B cell (primary cell): ENCODE measurements at regions not wholly inside any gene's neighbourhood (a gene's known extent, or its start where the extent isn't known, plus 50 kb on each side); places are given as distances from the start of the nearest gene placed in this dataset.

Experiments
- ATAC-seq: fragments of 200-7000 bp; cut with Tn5 transposase; one replicate; pipeline ENCODE4 v1.10.0; 2021; ENCODE audit warnings: low read depth, mild to moderate bottlenecking, moderate number of reproducible peaks, moderate library complexity
- CTCF ChIA-PET: fragments of 350-600 bp; sonication (Branson Sonifier 250); formaldehyde crosslinking; loops from one replicate; lab custom pipeline; 2021; ENCODE audit warnings: antibody characterized with exemption, inconsistent platforms; lab: Charles Lee
- POLR2A ChIA-PET: fragments of 350-600 bp; sonication (Branson Sonifier 250); formaldehyde crosslinking; loops from one replicate; lab custom pipeline; 2021; ENCODE audit warnings: antibody characterized with exemption; lab: Charles Lee
- DNase-seq: peaks from one replicate; pipeline ENCODE4 v3.0.0; 2013
- H2AFZ ChIP-seq: 2 replicates; pipeline ENCODE4 v1.6.1; 2012; ENCODE audit warnings: mild to moderate bottlenecking, low read depth, low read length; ENCODE audit not compliant: insufficient read depth, poor library complexity, severe bottlenecking
- H3K27ac ChIP-seq, 2 donors: 1 replicate in 1 of 2; 2 replicates in 1 of 2; pipeline ENCODE4 v1.5.1; 2012 to 2013; ENCODE audit warnings: low read length in 2 of 2, mild to moderate bottlenecking in 2 of 2, moderate library complexity in 1 of 2
- H3K27me3 ChIP-seq, 4 experiments: fragments of 200-600 bp in 1 of 4; sonication (generic) in 1 of 4; replicated peaks in 1 of 4; 1 replicate in 2 of 4; 2 replicates in 2 of 4; pipeline versions ENCODE4 v1.6.1 to v1.7.0; 2013 to 2016; ENCODE audit warnings: low read length in 3 of 4, mild to moderate bottlenecking in 2 of 4, mixed read lengths in 1 of 4, moderate library complexity in 1 of 4; ENCODE audit not compliant: insufficient read depth in 4 of 4, control insufficient read depth in 3 of 4; ENCODE audit errors: control extremely low read depth in 1 of 4
- H3K36me3 ChIP-seq, 2 experiments: replicated peaks in 1 of 2; 1 replicate in 1 of 2; 2 replicates in 1 of 2; pipeline versions ENCODE4 v1.6.1 to v1.7.1; 2013; ENCODE audit warnings: low read length in 1 of 2; ENCODE audit not compliant: insufficient read depth in 2 of 2, control insufficient read depth in 1 of 2; ENCODE audit errors: control extremely low read depth in 1 of 2, extremely low read depth in 1 of 2
- H3K4me1 ChIP-seq, 2 donors: fragments of 200-600 bp in 1 of 2; sonication (generic) in 1 of 2; 1 replicate in 1 of 2; 2 replicates in 1 of 2; pipeline versions ENCODE4 v1.5.1 to v1.6.1; 2013 to 2017; ENCODE audit warnings: low read length in 2 of 2; ENCODE audit not compliant: control insufficient read depth in 2 of 2, insufficient read depth in 2 of 2
- H3K4me2 ChIP-seq: replicated peaks from 2 replicates; pipeline ENCODE3; 2012; ENCODE audit warnings: mild to moderate bottlenecking, low read depth, low read length; ENCODE audit not compliant: poor library complexity, severe bottlenecking
- H3K4me3 ChIP-seq, 5 experiments: fragments of 200-600 bp in 1 of 5; sonication (generic) in 1 of 5; 1 replicate in 3 of 5; 2 replicates in 2 of 5; pipeline versions ENCODE4 v1.5.1 to v1.7.0; 2011 to 2016; ENCODE audit warnings: low read length in 4 of 5, mild to moderate bottlenecking in 4 of 5, low read depth in 2 of 5, control low read depth in 1 of 5, moderate library complexity in 1 of 5; ENCODE audit not compliant: insufficient read depth in 1 of 5; ENCODE audit errors: control extremely low read depth in 1 of 5, extremely low read depth in 1 of 5
- H3K79me2 ChIP-seq: fragments of 200-600 bp; sonication (generic); one replicate; pipeline ENCODE4 v1.6.0; 2016; ENCODE audit warnings: low read length; ENCODE audit not compliant: control insufficient read depth, insufficient read depth
- H3K9ac ChIP-seq: fragments of 200-600 bp; sonication (generic); 2 replicates; pipeline ENCODE4 v1.6.1; 2017; ENCODE audit warnings: mild to moderate bottlenecking, low read length, moderate library complexity
- H3K9me3 ChIP-seq, 3 donors: one replicate each; pipeline versions ENCODE4 v1.6.1 to v1.7.1; 2013; ENCODE audit warnings: low read length in 2 of 3; ENCODE audit not compliant: control insufficient read depth in 2 of 3, insufficient read depth in 1 of 3; ENCODE audit errors: control extremely low read depth in 1 of 3
- H4K20me1 ChIP-seq: 2 replicates; pipeline ENCODE4 v1.6.0; 2012; ENCODE audit warnings: mild to moderate bottlenecking, low read length; ENCODE audit not compliant: insufficient read depth, control insufficient read depth, poor library complexity, severe bottlenecking
- H3K27ac Mint-ChIP-seq: one replicate; pipeline ENCODE4 v1.8.0; 2021; ENCODE audit warnings: mixed read lengths
- H3K27me3 Mint-ChIP-seq: one replicate; pipeline ENCODE4 v1.8.0; 2021; ENCODE audit warnings: mixed read lengths
- H3K4me1 Mint-ChIP-seq: one replicate; pipeline ENCODE4 v1.8.0; 2021; ENCODE audit warnings: mixed read lengths
- H3K4me3 Mint-ChIP-seq: one replicate; pipeline ENCODE4 v1.8.0; 2021; ENCODE audit warnings: mixed read lengths
- H3K9me3 Mint-ChIP-seq: one replicate; pipeline ENCODE4 v1.8.0; 2022; ENCODE audit warnings: mixed read lengths; ENCODE audit not compliant: insufficient read depth
- CTCF ChIP-seq: fragments of 200-600 bp; IDR thresholded peaks from one replicate; pipeline ENCODE4 v1.8.0; 2022; ENCODE audit warnings: antibody characterized with exemption, mild to moderate bottlenecking
- EZH2 ChIP-seq: IDR thresholded peaks from 2 replicates; pipeline ENCODE4 v1.6.1; 2012; ENCODE audit warnings: borderline replicate concordance, low read depth, mild to moderate bottlenecking, moderate library complexity, low read length; ENCODE audit not compliant: insufficient read depth, poor library complexity, severe bottlenecking
- WGBS: methylation state at CpG from one replicate; pipeline ENCODE4 v1.1.5; 2013; ENCODE audit warnings: missing lambda C conversion rate; ENCODE audit not compliant: insufficient coverage; 5-methylcytosine and 5-hydroxymethylcytosine counted together
- intact Hi-C: fragments of 100-400 bp; cut with micrococcal nuclease; formaldehyde crosslinking; loops from one replicate; pipeline ENCODE4 v1.10.0; 2022

- Histone ChIP-seq H2AFZ (no peak overlapping the region), H3K36me3 (no peaks in the 10 kb centered on the region), H3K79me2 (no peaks in the 10 kb centered on the region), H3K27ac (no peak overlapping the region), H3K27me3 (peaks cover 0 to 2% (median 0%) of the 10 kb centered on the region in 4 experiments), H3K9ac (no peak overlapping the region), H3K4me2 (no peak overlapping the region), H4K20me1 (no peaks in the 10 kb centered on the region), H3K4me1 (no peaks in the 10 kb centered on the region), H3K4me3 (no peak overlapping the region), H3K9me3 (no peaks in the 10 kb centered on the region)
- ATAC-seq (no peak), DNase-seq (no peak)
- 92% methylated on average over 5 of the region's 9 CpGs for WGBS
- intact Hi-C loops = loop anchor here (5.0 kb wide), 2 partner anchors 511 to 741 kb away; no protein-coding TSS in a partner anchor
- TF ChIP-seq EZH2 (no peak), CTCF (no peak)
- H3K27me3 Mint-ChIP-seq = peaks cover 6% of the 10 kb centered on the region
- POLR2A ChIA-PET = no interaction called here
- no peaks in the 10 kb centered on the region for H3K9me3 Mint-ChIP-seq
- H3K27ac Mint-ChIP-seq = no peak overlapping the region
- H3K4me3 Mint-ChIP-seq = no peak overlapping the region
- CTCF ChIA-PET = no interaction called here
- no peaks in the 10 kb centered on the region for H3K4me1 Mint-ChIP-seq
These were observed 73.7 kb downstream of the SERPINA3 start for GRCh38 chr14:94685681-94686485.

GRCh38 chr14:94685166-94685581, 73.0 kb downstream of the SERPINA3 start:
- 87% methylated on average over 7 of the region's 7 CpGs for WGBS
- DNase-seq (no peak), ATAC-seq (no peak)
- Histone ChIP-seq H3K4me2 (no peak overlapping the region), H3K27ac (no peak overlapping the region), H3K27me3 (peaks cover 0 to 2% (median 0%) of the 10 kb centered on the region in 4 experiments), H3K36me3 (no peaks in the 10 kb centered on the region), H3K9ac (no peak overlapping the region), H3K9me3 (no peaks in the 10 kb centered on the region), H4K20me1 (no peaks in the 10 kb centered on the region), H3K4me1 (no peaks in the 10 kb centered on the region), H2AFZ (no peak overlapping the region), H3K4me3 (no peak overlapping the region), H3K79me2 (no peaks in the 10 kb centered on the region)
- no peaks in the 10 kb centered on the region for H3K4me1 Mint-ChIP-seq
- ChIA-PET CTCF (no interaction called here), POLR2A (no interaction called here)
- H3K9me3 Mint-ChIP-seq = no peaks in the 10 kb centered on the region
- TF ChIP-seq EZH2 (no peak), CTCF (no peak)
- no peak overlapping the region for H3K27ac Mint-ChIP-seq
- intact Hi-C loops = loop anchor here (5.0 kb wide), 2 partner anchors 512 to 742 kb away; no protein-coding TSS in a partner anchor
- H3K27me3 Mint-ChIP-seq = peaks cover 6% of the 10 kb centered on the region
- H3K4me3 Mint-ChIP-seq = no peak overlapping the region
